ACHN (cell line): ENCODE measurements at regions not wholly inside any gene's neighbourhood (a gene's known extent, or its start where the extent isn't known, plus 50 kb on each side); places are given as distances from the start of the nearest gene placed in this dataset.

ENCODE experiments used
- DNase-seq: peaks from one replicate; pipeline ENCODE4 v3.0.0-alpha.2; 2015
- in situ Hi-C: cut with HindIII; loops from 2 replicates; pipeline ENCODE4 v1.10.0; 2017; ENCODE audit warnings: low sequenced_read_pairs, low pct_ligation_motif_present, low pct_unique_long_range_greater_than_20kb

GRCh38 chr16:27724482-27725235 lies 174.7 kb downstream of the KATNIP start:
- no peak for DNase-seq
- in situ Hi-C loops, result loop anchor here (25.0 kb wide), 1 partner anchor 113 kb away; no protein-coding TSS in a partner anchor

GRCh38 chr16:27725236-27726000 lies 175.5 kb downstream of the KATNIP start:
- in situ Hi-C loops, result no loop called here
- DNase-seq, result no peak

- in situ Hi-C loops, result no loop called here
- no peak for DNase-seq
These were observed 176.8 kb downstream of the KATNIP start for GRCh38 chr16:27726621-27727261.

GRCh38 chr16:27727941-27728340 lies 178.0 kb downstream of the KATNIP start:
- no peak for DNase-seq
- in situ Hi-C loops, result no loop called here

GRCh38 chr16:27728691-27729090 lies 178.7 kb downstream of the KATNIP start:
- no peak for DNase-seq
- in situ Hi-C loops, result no loop called here

GRCh38 chr16:27729516-27730304 lies 179.8 kb downstream of the KATNIP start:
- in situ Hi-C loops, result no loop called here
- DNase-seq, result no peak

GRCh38 chr16:27730661-27731210 lies 180.8 kb downstream of the KATNIP start:
- in situ Hi-C loops, result no loop called here
- DNase-seq, result no peak

- no peak for DNase-seq
- in situ Hi-C loops, result no loop called here
These were observed 185.1 kb downstream of the KATNIP start for GRCh38 chr16:27735031-27735430.

GRCh38 chr16:27736431-27736830 lies 186.5 kb downstream of the KATNIP start:
- in situ Hi-C loops, result no loop called here
- no peak for DNase-seq

- DNase-seq, result no peak
- in situ Hi-C loops, result no loop called here
These were observed 187.6 kb downstream of the KATNIP start for GRCh38 chr16:27737513-27737912.
